AG10803 (cell line): ENCODE measurements at regions not wholly inside any gene's neighbourhood (a gene's known extent, or its start where the extent isn't known, plus 50 kb on each side); places are given as distances from the start of the nearest gene placed in this dataset.
"Not testable (repeated sequence)": the region's sequence is repeated elsewhere in the genome, so short reads cannot be mapped to it uniquely, and the experiment has no call there.

Experiments
- DNase-seq: peaks from one replicate; pipeline ENCODE4 v3.0.0; 2010; ENCODE audit warnings: low read depth
- H3K4me3 ChIP-seq: 2 replicates; pipeline ENCODE4 v1.5.1; 2011; ENCODE audit warnings: mild to moderate bottlenecking, low read length, control low read depth
- CTCF ChIP-seq: conservative IDR thresholded peaks from 2 replicates; pipeline ENCODE4 v1.5.1; 2011; ENCODE audit warnings: mild to moderate bottlenecking, low read length, control low read depth, inconsistent platforms

GRCh38 chr6:76587271-76587670, 514.8 kb upstream of the IMPG1 start:
- TF ChIP-seq CTCF: no peak
- no peak overlapping the region for H3K4me3 ChIP-seq

GRCh38 chr6:76584121-76584520, 511.7 kb upstream of the IMPG1 start:
- no peak for DNase-seq
- TF ChIP-seq CTCF: no peak
- no peak overlapping the region for H3K4me3 ChIP-seq

More at GRCh38 chr6:76587271-76587670, 514.8 kb upstream of the IMPG1 start:
- no peak for DNase-seq

- DNase-seq: no peak
- no peak for TF ChIP-seq CTCF
- no peak overlapping the region for H3K4me3 ChIP-seq
Observed at GRCh38 chr6:76578746-76579145, 506.3 kb upstream of the IMPG1 start.

- TF ChIP-seq CTCF: no peak
Observed at GRCh38 chr6:76574746-76575145, 502.3 kb upstream of the IMPG1 start.

GRCh38 chr6:76565932-76566331, 493.5 kb upstream of the IMPG1 start:
- DNase-seq: no peak
- no peak overlapping the region for H3K4me3 ChIP-seq
- no peak for TF ChIP-seq CTCF

More at GRCh38 chr6:76574746-76575145, 502.3 kb upstream of the IMPG1 start:
- DNase-seq: no peak
- no peak overlapping the region for H3K4me3 ChIP-seq

- not testable (repeated sequence) for H3K4me3 ChIP-seq, DNase-seq
Observed at GRCh38 chr6:76562371-76562770, 489.9 kb upstream of the IMPG1 start.

GRCh38 chr6:76560851-76561755, 488.6 kb upstream of the IMPG1 start:
- not testable (repeated sequence) for DNase-seq, H3K4me3 ChIP-seq

- H3K4me3 ChIP-seq: no peak overlapping the region
- DNase-seq: no peak
- no peak for TF ChIP-seq CTCF
Observed at GRCh38 chr6:76553256-76553655, 480.8 kb upstream of the IMPG1 start.
